ENCODE measurements at regions not wholly inside any gene's neighbourhood (a gene's known extent, or its start where the extent isn't known, plus 50 kb on each side); places are given as distances from the start of the nearest gene placed in this dataset.

DNA sequence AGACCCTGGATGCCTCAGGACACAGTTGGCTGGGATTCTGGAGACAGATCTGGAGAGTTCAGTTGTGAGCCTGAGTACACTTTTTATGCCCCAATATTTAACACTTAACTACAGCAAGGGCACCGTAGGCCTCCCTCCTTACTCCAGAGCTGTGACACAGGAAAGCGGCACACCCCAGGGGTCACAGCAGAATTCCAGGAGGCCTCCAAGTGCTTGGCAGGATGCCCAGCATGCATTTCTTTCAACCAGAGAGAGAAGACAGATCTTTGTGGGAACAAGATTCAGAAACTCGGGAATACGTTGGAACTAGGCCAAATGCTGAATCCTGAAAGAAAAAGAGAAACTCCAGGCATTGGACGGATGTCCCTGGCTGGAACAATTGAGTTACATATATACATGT is 199.2 kb upstream of the NT5C1B start:
- Histone ChIP-seq H3K79me2 (ENCODE audit: insufficient read depth) (no peaks in the 10 kb centered on the region), H3F3A (ENCODE audit: insufficient read depth) (no peaks in the 10 kb centered on the region), H2AFZ (no peak overlapping the region), H3K27me3 (replicated peaks; ENCODE audit: insufficient read depth) (no peaks in the 10 kb centered on the region), H3K36me3 (ENCODE audit: low read depth) (no peaks in the 10 kb centered on the region), H3K9me3 (ENCODE audit: low read depth) (no peaks in the 10 kb centered on the region), H3K27ac (no peak overlapping the region), H3K4me1 (ENCODE audit: insufficient read depth) (no peaks in the 10 kb centered on the region), H3K9ac (no peak overlapping the region), H3K9me2 (ENCODE audit: insufficient read depth) (no peaks in the 10 kb centered on the region), H3K4me3 (no peak overlapping the region), H3K4me2 (ENCODE audit: unreplicated experiment) (no peak overlapping the region), H4K20me1 (ENCODE audit: insufficient read depth) (no peaks in the 10 kb centered on the region)
- 96 to 97% methylated on average over 5 of the region's 5 CpGs for WGBS, 2 experiments (ENCODE audit: low coverage in 1 of 2, low lambda C conversion rate in 2 of 2, missing lambda C conversion rate in 2 of 2)
- DNase-seq: no peak
- in situ Hi-C loops (cut with MboI): no loop called here
- no peak for TF ChIP-seq EZH2 (IDR thresholded peaks at IDR 0.05; ENCODE audit: insufficient read depth, poor library complexity, severe bottlenecking)
- no peak for TF ChIP-seq EZH2phosphoT487 (IDR thresholded peaks at IDR 0.05; ENCODE audit: insufficient read depth, low read depth)

DNA sequence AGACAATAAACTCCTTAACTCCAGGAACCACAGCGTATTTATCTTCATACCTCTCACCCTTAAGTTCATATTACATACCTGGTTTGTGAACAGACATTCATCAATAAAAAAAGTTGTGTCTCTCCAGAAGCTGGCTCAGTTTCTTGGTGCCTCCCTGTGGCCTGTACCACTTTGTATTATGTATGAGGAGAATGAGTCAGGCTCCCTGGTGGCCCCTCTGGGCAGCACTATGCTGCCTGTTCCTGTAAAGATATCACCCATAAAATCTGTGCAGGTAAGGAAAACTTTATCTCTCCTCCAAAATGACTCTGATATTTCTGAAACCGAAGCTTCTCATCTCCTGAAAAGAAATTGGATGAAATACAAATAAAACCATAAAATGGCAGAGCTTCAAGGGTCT is 198.4 kb upstream of the NT5C1B start:
- Histone ChIP-seq H3K9me3 (ENCODE audit: low read depth) (no peaks in the 10 kb centered on the region), H3F3A (ENCODE audit: insufficient read depth) (no peaks in the 10 kb centered on the region), H4K20me1 (ENCODE audit: insufficient read depth) (no peaks in the 10 kb centered on the region), H3K9me2 (ENCODE audit: insufficient read depth) (no peaks in the 10 kb centered on the region), H3K36me3 (ENCODE audit: low read depth) (no peaks in the 10 kb centered on the region), H3K4me2 (ENCODE audit: unreplicated experiment) (no peak overlapping the region), H3K27ac (no peak overlapping the region), H3K9ac (no peak overlapping the region), H2AFZ (no peak overlapping the region), H3K79me2 (ENCODE audit: insufficient read depth) (no peaks in the 10 kb centered on the region), H3K4me1 (ENCODE audit: insufficient read depth) (no peaks in the 10 kb centered on the region), H3K27me3 (replicated peaks; ENCODE audit: insufficient read depth) (no peaks in the 10 kb centered on the region), H3K4me3 (no peak overlapping the region)
- 88 to 94% methylated on average over 2 of the region's 2 CpGs for WGBS, 2 experiments (ENCODE audit: low coverage in 1 of 2, low lambda C conversion rate in 2 of 2, missing lambda C conversion rate in 2 of 2)
- DNase-seq: no peak
- in situ Hi-C loops (cut with MboI): no loop called here
- no peak for TF ChIP-seq EZH2 (IDR thresholded peaks at IDR 0.05; ENCODE audit: insufficient read depth, poor library complexity, severe bottlenecking)
- no peak for TF ChIP-seq EZH2phosphoT487 (IDR thresholded peaks at IDR 0.05; ENCODE audit: insufficient read depth, low read depth)

GRCh38 chr2:18784245-18784644 is 194.9 kb upstream of the NT5C1B start:
- DNase-seq: no peak
- peaks cover 11% of the 10 kb centered on the region; the same call in 1 of the 2 replicates for H3K4me1 ChIP-seq (ENCODE audit: insufficient read depth)
- H4K20me1 ChIP-seq (ENCODE audit: insufficient read depth): no peaks in the 10 kb centered on the region
- no peaks in the 10 kb centered on the region for H3K36me3 ChIP-seq (ENCODE audit: low read depth)
- no peaks in the 10 kb centered on the region for H3F3A ChIP-seq (ENCODE audit: insufficient read depth)
- H2AFZ ChIP-seq: no peak overlapping the region
- no peak overlapping the region for H3K4me3 ChIP-seq
- no peaks in the 10 kb centered on the region for H3K79me2 ChIP-seq (ENCODE audit: insufficient read depth)
- no peak overlapping the region for H3K4me2 ChIP-seq (ENCODE audit: unreplicated experiment)
- in situ Hi-C loops (cut with MboI): no loop called here
- H3K27ac ChIP-seq: no peak overlapping the region
- H3K9ac ChIP-seq: no peak overlapping the region
- H3K9me2 ChIP-seq (ENCODE audit: insufficient read depth): no peaks in the 10 kb centered on the region
- no peak for TF ChIP-seq EZH2 (IDR thresholded peaks at IDR 0.05; ENCODE audit: insufficient read depth, poor library complexity, severe bottlenecking)
- TF ChIP-seq EZH2phosphoT487 (IDR thresholded peaks at IDR 0.05; ENCODE audit: insufficient read depth, low read depth): no peak
- WGBS, 2 experiments (ENCODE audit: low coverage in 1 of 2, low lambda C conversion rate in 2 of 2, missing lambda C conversion rate in 2 of 2): 72 to 83% methylated on average over 2 of the region's 2 CpGs
- no peaks in the 10 kb centered on the region for H3K27me3 ChIP-seq (replicated peaks; ENCODE audit: insufficient read depth)
- H3K9me3 ChIP-seq (ENCODE audit: low read depth): no peaks in the 10 kb centered on the region

- in situ Hi-C loops (cut with MboI): no loop called here
- Histone ChIP-seq H2AFZ (no peak overlapping the region), H3K36me3 (ENCODE audit: low read depth) (no peaks in the 10 kb centered on the region), H3K27ac (no peak overlapping the region), H3F3A (ENCODE audit: insufficient read depth) (no peaks in the 10 kb centered on the region), H3K79me2 (ENCODE audit: insufficient read depth) (no peaks in the 10 kb centered on the region), H4K20me1 (ENCODE audit: insufficient read depth) (no peaks in the 10 kb centered on the region), H3K4me2 (ENCODE audit: unreplicated experiment) (no peak overlapping the region), H3K9me3 (ENCODE audit: low read depth) (no peaks in the 10 kb centered on the region), H3K4me3 (no peak overlapping the region), H3K4me1 (ENCODE audit: insufficient read depth) (peaks cover 11% of the 10 kb centered on the region; the same call in 1 of the 2 replicates), H3K27me3 (replicated peaks; ENCODE audit: insufficient read depth) (no peaks in the 10 kb centered on the region), H3K9me2 (ENCODE audit: insufficient read depth) (no peaks in the 10 kb centered on the region), H3K9ac (no peak overlapping the region)
- TF ChIP-seq EZH2phosphoT487 (IDR thresholded peaks at IDR 0.05; ENCODE audit: insufficient read depth, low read depth): no peak
- no peak for TF ChIP-seq EZH2 (IDR thresholded peaks at IDR 0.05; ENCODE audit: insufficient read depth, poor library complexity, severe bottlenecking)
- 93 to 100% methylated on average over 1 of the region's 1 CpG for WGBS, 2 experiments (ENCODE audit: low coverage in 1 of 2, low lambda C conversion rate in 2 of 2, missing lambda C conversion rate in 2 of 2)
- no peak for DNase-seq
Measured at GRCh38 chr2:18781541-18782280, 192.3 kb upstream of the NT5C1B start.
